ENCODE measurements at regions not wholly inside any gene's neighbourhood (a gene's known extent, or its start where the extent isn't known, plus 50 kb on each side); places are given as distances from the start of the nearest gene placed in this dataset.

DNA sequence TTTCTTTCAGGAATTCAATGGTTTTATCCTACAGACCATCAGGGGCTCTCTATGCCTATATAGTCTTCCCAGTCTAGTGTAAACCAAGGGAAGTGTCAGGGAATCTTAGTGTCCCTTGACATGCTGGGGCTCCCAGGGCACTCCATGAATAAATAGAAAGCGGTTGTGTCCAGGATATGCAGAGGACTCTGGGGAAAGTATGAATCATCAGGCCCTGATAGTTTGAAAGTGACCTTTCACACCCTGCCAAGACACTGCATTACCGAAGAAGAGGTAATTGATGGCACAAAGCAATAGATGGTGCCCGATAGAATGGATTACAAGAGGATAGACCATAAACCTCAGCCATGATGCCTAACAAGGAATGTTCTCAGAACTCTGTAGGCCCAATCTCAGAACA is 163.3 kb upstream of the DAPK1 start:
- Histone ChIP-seq H3K4me3 (no peak overlapping the region), H3K27me3 (ENCODE audit: insufficient read depth, low read depth) (no peaks in the 10 kb centered on the region), H3F3A (ENCODE audit: insufficient read depth, low read depth) (peaks cover 7% of the 10 kb centered on the region), H3K4me2 (no peak overlapping the region), H3K27ac (no peak overlapping the region), H3K36me3 (ENCODE audit: low read depth) (no peaks in the 10 kb centered on the region), H4K20me1 (ENCODE audit: insufficient read depth) (no peaks in the 10 kb centered on the region), H3K79me2 (ENCODE audit: low read depth) (no peaks in the 10 kb centered on the region), H2AFZ (no peak overlapping the region), H3K9me2 (ENCODE audit: insufficient read depth) (no peaks in the 10 kb centered on the region), H3K4me1 (replicated peaks; ENCODE audit: insufficient read depth) (peaks cover 13% of the 10 kb centered on the region), H3K9me3 (ENCODE audit: insufficient read depth, low read depth) (0 out of 2 replicates have a peak, but pooled peaks cover 8% of the 10 kb centered on the region)
- intact Hi-C loops (cut with micrococcal nuclease; ENCODE audit: unreplicated experiment), result no loop called here
- ChIA-PET CTCF (interaction anchor here (0.7 kb wide), 1 partner anchor 823 kb away, joined by 8 read pairs; no protein-coding TSS in a partner anchor), POLR2A (ENCODE audit: unreplicated experiment) (no interaction called here)
- no TSS peak for BruUV-seq (replicated peaks)
- TF ChIP-seq, protein P1, sequence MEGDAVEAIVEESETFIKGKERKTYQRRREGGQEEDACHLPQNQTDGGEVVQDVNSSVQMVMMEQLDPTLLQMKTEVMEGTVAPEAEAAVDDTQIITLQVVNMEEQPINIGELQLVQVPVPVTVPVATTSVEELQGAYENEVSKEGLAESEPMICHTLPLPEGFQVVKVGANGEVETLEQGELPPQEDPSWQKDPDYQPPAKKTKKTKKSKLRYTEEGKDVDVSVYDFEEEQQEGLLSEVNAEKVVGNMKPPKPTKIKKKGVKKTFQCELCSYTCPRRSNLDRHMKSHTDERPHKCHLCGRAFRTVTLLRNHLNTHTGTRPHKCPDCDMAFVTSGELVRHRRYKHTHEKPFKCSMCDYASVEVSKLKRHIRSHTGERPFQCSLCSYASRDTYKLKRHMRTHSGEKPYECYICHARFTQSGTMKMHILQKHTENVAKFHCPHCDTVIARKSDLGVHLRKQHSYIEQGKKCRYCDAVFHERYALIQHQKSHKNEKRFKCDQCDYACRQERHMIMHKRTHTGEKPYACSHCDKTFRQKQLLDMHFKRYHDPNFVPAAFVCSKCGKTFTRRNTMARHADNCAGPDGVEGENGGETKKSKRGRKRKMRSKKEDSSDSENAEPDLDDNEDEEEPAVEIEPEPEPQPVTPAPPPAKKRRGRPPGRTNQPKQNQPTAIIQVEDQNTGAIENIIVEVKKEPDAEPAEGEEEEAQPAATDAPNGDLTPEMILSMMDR (conservative IDR thresholded peaks at IDR 0.05), result no peak
- TF ChIP-seq EZH2 (IDR thresholded peaks at IDR 0.05; ENCODE audit: low read depth), result no peak
- no peak for DNase-seq

DNA sequence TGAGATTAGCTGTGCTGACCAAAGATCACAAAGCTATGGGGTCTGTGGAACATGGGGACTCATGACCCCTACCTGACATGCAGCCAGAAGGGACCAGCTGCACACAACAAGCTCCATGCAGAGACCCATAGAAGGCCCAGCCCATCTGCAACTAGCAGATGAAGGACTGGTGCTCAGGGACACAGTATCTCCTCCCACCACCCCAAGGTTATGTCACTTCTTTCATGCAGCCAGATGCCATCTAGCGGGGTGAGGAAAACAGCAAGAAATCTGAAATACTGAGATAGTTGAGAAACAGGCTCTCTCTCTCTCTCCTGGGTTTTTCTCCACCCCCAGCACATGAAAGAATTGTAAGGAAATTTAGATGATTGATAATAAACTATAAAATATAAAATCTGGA is 161.3 kb upstream of the DAPK1 start:
- no TSS peak for BruUV-seq (replicated peaks)
- Histone ChIP-seq H2AFZ (no peak overlapping the region), H3K4me1 (replicated peaks; ENCODE audit: insufficient read depth) (peaks cover 13% of the 10 kb centered on the region), H3K4me3 (no peak overlapping the region), H3F3A (ENCODE audit: insufficient read depth, low read depth) (peaks cover 7% of the 10 kb centered on the region), H3K27ac (no peak overlapping the region), H3K79me2 (ENCODE audit: low read depth) (no peaks in the 10 kb centered on the region), H4K20me1 (ENCODE audit: insufficient read depth) (no peaks in the 10 kb centered on the region), H3K27me3 (ENCODE audit: insufficient read depth, low read depth) (no peaks in the 10 kb centered on the region), H3K36me3 (ENCODE audit: low read depth) (no peaks in the 10 kb centered on the region), H3K9me2 (ENCODE audit: insufficient read depth) (no peaks in the 10 kb centered on the region), H3K9me3 (ENCODE audit: insufficient read depth, low read depth) (0 out of 2 replicates have a peak, but pooled peaks cover 2% of the 10 kb centered on the region), H3K4me2 (peak overlapping the region; percentile 74; the same call in 1 of the 2 replicates)
- no peak for DNase-seq
- no peak for TF ChIP-seq EZH2 (IDR thresholded peaks at IDR 0.05; ENCODE audit: low read depth)
- TF ChIP-seq, protein P1 (conservative IDR thresholded peaks at IDR 0.05), result no peak
- ChIA-PET CTCF (no interaction called here), POLR2A (ENCODE audit: unreplicated experiment) (no interaction called here)
- intact Hi-C loops (cut with micrococcal nuclease; ENCODE audit: unreplicated experiment), result loop anchor here (2.0 to 5.0 kb wide), 6 partner anchors 70 to 476 kb away; no protein-coding TSS in a partner anchor

DNA sequence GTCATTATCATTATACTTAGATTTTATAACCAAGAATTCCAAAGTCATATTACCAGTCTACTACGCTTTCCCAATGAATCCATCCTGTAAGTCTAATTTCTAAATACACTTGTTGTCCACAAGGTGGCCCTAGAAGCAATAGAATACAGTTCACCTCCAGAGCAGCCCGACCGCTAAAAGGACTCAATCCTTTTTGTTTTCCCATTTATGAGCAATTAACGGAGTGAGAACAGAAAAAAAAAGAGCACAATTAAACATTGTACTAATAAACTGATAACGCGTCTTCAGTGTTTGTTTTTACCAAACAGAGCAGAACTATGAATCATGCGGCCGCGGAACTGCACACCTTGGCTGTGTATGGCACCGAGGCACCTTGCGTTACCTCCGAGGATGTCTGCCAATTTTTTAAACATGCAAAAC is 160.7 kb upstream of the DAPK1 start:
- Histone ChIP-seq H3K27ac (peak overlapping the region; percentile 20; the same call in 1 of the 2 replicates), H3K4me3 (peak overlapping the region; percentile 52), H3F3A (ENCODE audit: insufficient read depth, low read depth) (peaks cover 7% of the 10 kb centered on the region; the same call in 1 of the 2 replicates), H3K9me3 (ENCODE audit: insufficient read depth, low read depth) (no peaks in the 10 kb centered on the region), H2AFZ (peak overlapping the region; percentile 64), H3K9me2 (ENCODE audit: insufficient read depth) (no peaks in the 10 kb centered on the region), H3K4me2 (peak overlapping the region; percentile 74), H3K4me1 (replicated peaks; ENCODE audit: insufficient read depth) (peaks cover 13% of the 10 kb centered on the region), H4K20me1 (ENCODE audit: insufficient read depth) (no peaks in the 10 kb centered on the region), H3K36me3 (ENCODE audit: low read depth) (no peaks in the 10 kb centered on the region), H3K27me3 (ENCODE audit: insufficient read depth, low read depth) (no peaks in the 10 kb centered on the region), H3K79me2 (ENCODE audit: low read depth) (no peaks in the 10 kb centered on the region)
- intact Hi-C loops (cut with micrococcal nuclease; ENCODE audit: unreplicated experiment), result loop anchor here (1.0 to 5.0 kb wide), 10 partner anchors 35 to 476 kb away; partner anchors contain the start of gene DAPK1
- DNase-seq, result peak; percentile 38 to 75
- ChIA-PET CTCF (interaction anchor here (0.6 to 1.6 kb wide), 6 partner anchors 35 to 326 kb away, joined by 3 to 8 read pairs (median 6); partner anchors contain the start of gene DAPK1), POLR2A (ENCODE audit: unreplicated experiment) (interaction anchor here (0.6 kb wide), 1 partner anchor 919 kb away, joined by 6 read pairs; no protein-coding TSS in a partner anchor)
- BruUV-seq (replicated peaks), result no TSS peak
- TF ChIP-seq EZH2 (IDR thresholded peaks at IDR 0.05; ENCODE audit: low read depth), result no peak
- TF ChIP-seq, protein P1 (conservative IDR thresholded peaks at IDR 0.05), result peak; percentile 94
